ENCODE measurements at regions not wholly inside any gene's neighbourhood (a gene's known extent, or its start where the extent isn't known, plus 50 kb on each side); places are given as distances from the start of the nearest gene placed in this dataset.

DNA sequence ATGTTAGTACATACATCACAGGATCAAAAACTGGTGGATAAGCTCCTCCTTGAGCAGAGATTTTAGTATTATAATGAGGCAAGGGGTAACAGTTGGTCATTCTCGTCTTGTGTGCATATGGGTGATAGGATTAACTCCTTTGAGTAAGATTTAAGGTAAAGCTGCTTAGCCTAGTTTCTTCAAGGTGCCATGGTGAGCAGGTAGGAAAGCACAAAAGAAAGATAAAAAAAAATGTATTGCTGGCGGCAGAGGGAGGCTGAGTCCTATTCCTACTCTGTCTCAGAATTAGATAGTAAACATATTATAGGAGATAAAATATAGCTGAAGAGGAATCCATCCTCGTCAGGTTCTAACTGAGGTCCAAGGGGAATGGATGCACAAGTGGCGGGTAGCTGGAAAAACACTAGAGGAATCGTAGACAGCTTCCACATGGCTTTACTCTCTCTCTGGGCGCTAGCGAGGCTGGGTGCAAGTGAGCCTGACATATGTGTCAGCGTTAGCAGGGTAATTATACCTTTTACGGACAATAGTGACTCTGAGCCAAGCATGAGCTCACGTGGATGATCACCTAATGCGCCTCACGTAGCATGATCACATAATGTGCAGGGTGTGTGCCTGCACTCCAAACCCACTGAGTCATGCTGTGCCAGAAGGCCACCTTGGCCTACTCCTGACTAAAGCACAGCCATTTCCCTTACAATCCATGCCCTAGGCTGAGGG, 734.3 kb upstream of the MIR17HG start:
- Histone ChIP-seq H3K27ac (no peak overlapping the region), H3K9me3 (peaks cover 0 to 4% of the 10 kb centered on the region in 2 donors), H3K4me1 (no peaks in the 10 kb centered on the region), H3K4me3 (no peak overlapping the region), H3K36me3 (no peaks in the 10 kb centered on the region), H3K27me3 (no peaks in the 10 kb centered on the region)
- no peak for TF ChIP-seq CTCF (IDR thresholded peaks at IDR 0.05)
- TF ChIP-seq POLR2AphosphoS5 (IDR thresholded peaks at IDR 0.05) = no peak
- no peak for TF ChIP-seq POLR2A (IDR thresholded peaks at IDR 0.05)
- no peak for DNase-seq (ENCODE audit: low spot score in 2 of 2)
- intact Hi-C loops (cut with DNase I; ENCODE audit: low total_unique reads) = no loop called here

GRCh38 chr13:90615236-90615635, 732.3 kb upstream of the MIR17HG start:
- H3K27ac ChIP-seq = no peak overlapping the region
- no peak overlapping the region for H3K4me3 ChIP-seq
- no peaks in the 10 kb centered on the region for H3K27me3 ChIP-seq
- intact Hi-C loops (cut with DNase I; ENCODE audit: low total_unique reads) = no loop called here
- DNase-seq (ENCODE audit: low spot score in 2 of 2) = no peak
- no peaks in the 10 kb centered on the region for H3K36me3 ChIP-seq
- TF ChIP-seq CTCF (IDR thresholded peaks at IDR 0.05) (no peak), POLR2A (IDR thresholded peaks at IDR 0.05) (no peak), POLR2AphosphoS5 (IDR thresholded peaks at IDR 0.05) (no peak)
- H3K4me1 ChIP-seq = no peaks in the 10 kb centered on the region
- H3K9me3 ChIP-seq = peaks cover 0 to 4% of the 10 kb centered on the region in 2 donors

- H3K4me3 ChIP-seq = no peak overlapping the region
- intact Hi-C loops (cut with DNase I; ENCODE audit: low total_unique reads) = no loop called here
- no peaks in the 10 kb centered on the region for H3K27me3 ChIP-seq
- H3K4me1 ChIP-seq = no peaks in the 10 kb centered on the region
- H3K9me3 ChIP-seq = peaks cover 0 to 4% of the 10 kb centered on the region in 2 donors
- no peak for DNase-seq (ENCODE audit: low spot score in 2 of 2)
- TF ChIP-seq CTCF (IDR thresholded peaks at IDR 0.05) (no peak), POLR2AphosphoS5 (IDR thresholded peaks at IDR 0.05) (no peak), POLR2A (IDR thresholded peaks at IDR 0.05) (no peak)
- H3K27ac ChIP-seq = no peak overlapping the region
- H3K36me3 ChIP-seq = no peaks in the 10 kb centered on the region
Observed at GRCh38 chr13:90615767-90616166, 731.7 kb upstream of the MIR17HG start.

- no peak for TF ChIP-seq CTCF (IDR thresholded peaks at IDR 0.05)
- TF ChIP-seq POLR2A (IDR thresholded peaks at IDR 0.05) = no peak
- no peak for TF ChIP-seq POLR2AphosphoS5 (IDR thresholded peaks at IDR 0.05)
- Histone ChIP-seq H3K36me3 (no peaks in the 10 kb centered on the region), H3K9me3 (peaks cover 0 to 4% of the 10 kb centered on the region in 2 donors), H3K4me3 (no peak overlapping the region), H3K27ac (no peak overlapping the region), H3K4me1 (no peaks in the 10 kb centered on the region), H3K27me3 (no peaks in the 10 kb centered on the region)
- DNase-seq (ENCODE audit: low spot score in 2 of 2) = no peak
- intact Hi-C loops (cut with DNase I; ENCODE audit: low total_unique reads) = no loop called here
Observed at GRCh38 chr13:90618133-90618532, 729.4 kb upstream of the MIR17HG start.

DNA sequence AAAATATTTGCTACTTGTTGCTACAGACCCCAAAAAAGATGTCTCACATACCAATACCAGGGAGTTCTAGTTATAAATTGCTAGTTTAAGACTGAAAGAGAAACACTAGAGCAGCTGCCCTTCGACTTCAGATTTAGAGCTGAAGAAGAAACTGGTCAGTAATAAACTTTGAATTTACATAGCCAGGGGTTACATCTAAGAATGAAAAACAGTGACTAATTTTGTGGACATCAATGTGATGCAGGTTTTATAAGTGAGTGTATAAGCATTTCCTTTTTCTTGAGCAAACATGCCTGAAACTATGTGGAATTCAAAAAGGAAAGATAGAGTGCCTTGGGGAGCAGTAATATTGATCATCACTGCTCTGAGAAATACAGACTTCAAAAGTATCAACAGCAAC, 724.9 kb upstream of the MIR17HG start:
- intact Hi-C loops (cut with DNase I; ENCODE audit: low total_unique reads) = no loop called here
- Histone ChIP-seq H3K9me3 (no peaks in the 10 kb centered on the region), H3K36me3 (no peaks in the 10 kb centered on the region), H3K4me3 (no peak overlapping the region), H3K27me3 (no peaks in the 10 kb centered on the region), H3K27ac (no peak overlapping the region), H3K4me1 (no peaks in the 10 kb centered on the region)
- no peak for TF ChIP-seq POLR2AphosphoS5 (IDR thresholded peaks at IDR 0.05)
- no peak for DNase-seq (ENCODE audit: low spot score in 2 of 2)
